ENCODE measurements at regions not wholly inside any gene's neighbourhood (a gene's known extent, or its start where the extent isn't known, plus 50 kb on each side); places are given as distances from the start of the nearest gene placed in this dataset.

DNA sequence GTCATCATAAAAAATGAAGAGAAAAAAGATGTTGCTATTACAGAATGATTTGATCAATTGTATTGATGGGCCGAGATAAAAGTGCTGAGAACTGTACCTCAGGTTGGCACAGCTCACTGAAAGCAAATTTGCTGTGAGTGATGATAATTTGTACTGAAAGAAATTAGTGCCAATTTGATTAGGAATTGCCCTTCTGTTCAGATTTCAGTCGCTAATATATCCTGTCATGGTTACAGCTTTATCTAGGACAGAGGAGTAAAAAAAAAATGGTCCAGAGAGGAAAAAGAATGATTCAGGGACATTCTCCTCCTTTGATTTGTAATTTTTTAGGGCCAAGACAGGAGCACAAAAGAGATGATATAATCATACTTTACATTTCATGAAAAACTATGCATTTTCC is 1264.2 kb downstream of the ROBO2 start:
- H3K27me3 ChIP-seq = no peaks in the 10 kb centered on the region
- DNase-seq (ENCODE audit: low read depth in 1 of 2, low spot score in 1 of 2) = no peak
- H3K27ac ChIP-seq = no peak overlapping the region
- H3K4me3 ChIP-seq = no peak overlapping the region
- no peaks in the 10 kb centered on the region for H3K36me3 ChIP-seq
- no peaks in the 10 kb centered on the region for H3K4me1 ChIP-seq (ENCODE audit: low read depth)
- H3K9me3 ChIP-seq (ENCODE audit: low read depth) = no peaks in the 10 kb centered on the region
- TF ChIP-seq, protein P1, sequence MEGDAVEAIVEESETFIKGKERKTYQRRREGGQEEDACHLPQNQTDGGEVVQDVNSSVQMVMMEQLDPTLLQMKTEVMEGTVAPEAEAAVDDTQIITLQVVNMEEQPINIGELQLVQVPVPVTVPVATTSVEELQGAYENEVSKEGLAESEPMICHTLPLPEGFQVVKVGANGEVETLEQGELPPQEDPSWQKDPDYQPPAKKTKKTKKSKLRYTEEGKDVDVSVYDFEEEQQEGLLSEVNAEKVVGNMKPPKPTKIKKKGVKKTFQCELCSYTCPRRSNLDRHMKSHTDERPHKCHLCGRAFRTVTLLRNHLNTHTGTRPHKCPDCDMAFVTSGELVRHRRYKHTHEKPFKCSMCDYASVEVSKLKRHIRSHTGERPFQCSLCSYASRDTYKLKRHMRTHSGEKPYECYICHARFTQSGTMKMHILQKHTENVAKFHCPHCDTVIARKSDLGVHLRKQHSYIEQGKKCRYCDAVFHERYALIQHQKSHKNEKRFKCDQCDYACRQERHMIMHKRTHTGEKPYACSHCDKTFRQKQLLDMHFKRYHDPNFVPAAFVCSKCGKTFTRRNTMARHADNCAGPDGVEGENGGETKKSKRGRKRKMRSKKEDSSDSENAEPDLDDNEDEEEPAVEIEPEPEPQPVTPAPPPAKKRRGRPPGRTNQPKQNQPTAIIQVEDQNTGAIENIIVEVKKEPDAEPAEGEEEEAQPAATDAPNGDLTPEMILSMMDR (IDR thresholded peaks at IDR 0.05; ENCODE audit: low read depth, low read length) = no peak

DNA sequence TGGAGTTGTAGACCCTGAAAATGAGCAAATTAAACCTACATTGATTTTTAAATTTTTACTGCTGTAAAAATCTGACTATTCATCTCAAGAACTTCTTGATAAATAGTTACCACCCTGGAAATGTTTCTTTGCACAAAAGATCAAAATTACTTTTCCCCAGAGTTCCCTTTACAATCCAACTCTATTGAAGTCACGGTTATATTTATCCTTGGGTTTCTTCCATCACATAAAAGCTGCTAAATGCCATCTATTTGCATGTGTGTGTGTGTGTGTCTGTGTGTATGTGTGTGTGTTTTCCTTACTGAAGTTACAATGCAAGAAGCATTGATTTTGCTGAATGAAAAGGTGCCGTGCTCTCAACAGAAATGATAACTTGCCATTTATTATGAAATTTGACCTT is 1273.0 kb downstream of the ROBO2 start:
- Histone ChIP-seq H3K27me3 (no peaks in the 10 kb centered on the region), H3K4me3 (no peak overlapping the region), H3K36me3 (no peaks in the 10 kb centered on the region), H3K9me3 (ENCODE audit: low read depth) (no peaks in the 10 kb centered on the region), H3K27ac (no peak overlapping the region), H3K4me1 (ENCODE audit: low read depth) (no peaks in the 10 kb centered on the region)
- TF ChIP-seq, protein P1 (IDR thresholded peaks at IDR 0.05; ENCODE audit: low read depth, low read length) = no peak
- DNase-seq (ENCODE audit: low read depth in 1 of 2, low spot score in 1 of 2) = no peak

DNA sequence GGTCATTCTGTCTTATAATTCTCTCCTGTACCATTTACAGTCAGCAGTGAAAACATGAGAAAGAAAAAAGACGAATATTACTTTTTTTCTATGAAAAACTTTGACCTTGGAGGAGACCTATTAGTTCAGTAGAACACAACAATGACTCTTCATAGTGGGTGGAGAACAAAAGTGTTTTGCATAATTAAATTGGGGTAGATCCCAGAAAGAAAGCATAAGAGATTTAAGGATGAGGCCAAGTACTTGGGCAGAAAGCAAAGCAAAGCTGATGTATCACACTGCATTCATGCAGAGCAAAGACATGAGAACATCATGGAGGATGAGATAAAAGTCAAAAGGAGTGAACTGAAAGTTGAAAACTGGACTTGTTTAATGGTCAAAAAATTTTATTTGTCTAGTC is 1273.4 kb downstream of the ROBO2 start:
- TF ChIP-seq, protein P1 (IDR thresholded peaks at IDR 0.05; ENCODE audit: low read depth, low read length) = no peak
- H3K27ac ChIP-seq = no peak overlapping the region
- H3K4me3 ChIP-seq = no peak overlapping the region

DNA sequence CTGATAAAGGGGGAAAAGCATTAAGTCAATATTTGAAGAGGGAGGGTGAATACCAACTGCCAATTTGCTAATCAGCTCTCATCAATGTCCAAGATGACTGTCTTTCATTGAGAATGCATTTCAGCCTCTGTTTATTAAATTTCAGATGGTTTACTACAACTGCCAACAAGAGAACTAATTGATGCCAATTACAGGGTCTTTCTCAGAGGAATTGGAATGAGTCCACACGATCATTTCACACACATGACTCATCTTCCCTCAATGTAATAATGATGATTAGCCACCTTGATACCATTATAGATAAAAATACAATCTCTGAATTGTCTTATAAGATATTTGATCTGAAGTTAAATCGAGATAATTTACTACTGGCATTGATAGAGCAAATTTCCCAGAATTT is 1274.4 kb downstream of the ROBO2 start:
- Histone ChIP-seq H3K36me3 (no peaks in the 10 kb centered on the region), H3K27me3 (no peaks in the 10 kb centered on the region), H3K4me1 (ENCODE audit: low read depth) (no peaks in the 10 kb centered on the region), H3K4me3 (no peak overlapping the region), H3K27ac (no peak overlapping the region), H3K9me3 (ENCODE audit: low read depth) (no peaks in the 10 kb centered on the region)
- TF ChIP-seq, protein P1 (IDR thresholded peaks at IDR 0.05; ENCODE audit: low read depth, low read length) = no peak
- no peak for DNase-seq (ENCODE audit: low read depth in 1 of 2, low spot score in 1 of 2)

More for the DNA sequence above, 1273.4 kb downstream of the ROBO2 start:
- DNase-seq (ENCODE audit: low read depth in 1 of 2, low spot score in 1 of 2) = no peak
- no peaks in the 10 kb centered on the region for H3K4me1 ChIP-seq (ENCODE audit: low read depth)
- no peaks in the 10 kb centered on the region for H3K36me3 ChIP-seq
- H3K27me3 ChIP-seq = no peaks in the 10 kb centered on the region
- no peaks in the 10 kb centered on the region for H3K9me3 ChIP-seq (ENCODE audit: low read depth)

DNA sequence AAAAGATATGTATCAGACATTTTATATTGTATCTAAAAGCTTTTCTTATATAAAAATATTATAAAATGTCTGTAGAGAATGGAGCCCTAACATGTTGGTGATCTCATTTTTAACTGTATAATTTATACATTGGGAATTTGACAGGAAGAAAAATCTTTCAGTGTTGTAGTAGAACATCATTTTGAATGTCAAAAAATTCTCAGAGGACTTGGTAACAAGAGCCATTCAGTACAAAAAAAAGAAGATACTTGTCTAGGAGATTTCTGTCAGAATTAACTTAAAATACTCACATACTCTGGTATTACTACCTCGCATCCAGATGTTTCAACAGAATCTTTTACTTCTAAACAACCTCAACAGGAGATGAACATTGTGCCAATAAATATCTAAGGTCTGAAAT is 1277.9 kb downstream of the ROBO2 start:
- no peaks in the 10 kb centered on the region for H3K36me3 ChIP-seq
- no peaks in the 10 kb centered on the region for H3K9me3 ChIP-seq (ENCODE audit: low read depth)
- no peak overlapping the region for H3K4me3 ChIP-seq
- H3K27me3 ChIP-seq = no peaks in the 10 kb centered on the region
- H3K27ac ChIP-seq = no peak overlapping the region
- TF ChIP-seq, protein P1 (IDR thresholded peaks at IDR 0.05; ENCODE audit: low read depth, low read length) = no peak
- no peak for DNase-seq (ENCODE audit: low read depth in 1 of 2, low spot score in 1 of 2)
- H3K4me1 ChIP-seq (ENCODE audit: low read depth) = no peaks in the 10 kb centered on the region

DNA sequence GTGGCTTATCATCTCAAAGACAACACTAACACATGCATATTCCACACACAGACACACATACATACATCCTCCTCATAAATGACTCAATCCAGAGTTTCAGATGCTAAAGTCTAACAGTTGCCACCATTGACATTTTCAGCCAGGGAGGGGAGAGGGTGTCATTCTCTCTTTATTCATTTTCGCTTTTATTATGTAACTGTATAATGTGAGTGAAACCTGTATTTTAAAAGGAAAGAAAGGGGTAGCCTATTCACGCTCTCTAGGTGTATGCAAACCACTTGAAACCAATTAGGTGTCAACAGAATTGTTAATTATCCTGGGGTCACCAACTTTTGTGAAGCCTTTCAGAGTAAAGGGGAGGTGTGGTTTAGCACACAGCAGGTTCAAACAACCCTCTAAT is 1282.9 kb downstream of the ROBO2 start:
- no peaks in the 10 kb centered on the region for H3K36me3 ChIP-seq
- no peaks in the 10 kb centered on the region for H3K9me3 ChIP-seq (ENCODE audit: low read depth)
- DNase-seq (ENCODE audit: low read depth in 1 of 2, low spot score in 1 of 2) = no peak
- TF ChIP-seq, protein P1 (IDR thresholded peaks at IDR 0.05; ENCODE audit: low read depth, low read length) = no peak
- no peaks in the 10 kb centered on the region for H3K27me3 ChIP-seq
- no peaks in the 10 kb centered on the region for H3K4me1 ChIP-seq (ENCODE audit: low read depth)
- no peak overlapping the region for H3K4me3 ChIP-seq
- no peak overlapping the region for H3K27ac ChIP-seq

All from cardiac muscle cell (in vitro differentiated cells and primary cell).